ENCODE measurements at regions not wholly inside any gene's neighbourhood (a gene's known extent, or its start where the extent isn't known, plus 50 kb on each side); places are given as distances from the start of the nearest gene placed in this dataset.

DNA sequence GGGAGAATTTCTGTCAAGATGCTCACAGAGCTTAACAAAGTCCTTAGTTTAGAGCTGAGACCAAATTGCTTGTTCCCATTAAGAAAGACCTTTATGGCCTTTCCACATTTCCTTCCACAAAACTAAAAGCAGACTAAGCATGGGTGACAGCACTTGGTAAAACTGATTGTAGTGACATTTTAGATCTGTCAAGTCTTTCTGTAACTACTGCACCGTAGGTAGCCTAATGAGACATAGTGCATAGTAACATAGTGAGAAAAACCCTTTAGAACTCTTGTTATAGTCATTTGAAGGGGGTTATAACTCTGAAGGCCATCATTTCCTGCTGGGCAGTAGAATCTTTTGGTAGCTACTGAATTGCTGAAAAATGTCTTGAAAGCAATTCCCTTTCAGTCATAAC is 990.9 kb upstream of the CNTN5 start:
- Histone ChIP-seq H3K9me3 (ENCODE audit: insufficient read depth, low read depth) (no peaks in the 10 kb centered on the region), H3K79me2 (ENCODE audit: low read depth) (no peaks in the 10 kb centered on the region), H4K20me1 (ENCODE audit: insufficient read depth) (no peaks in the 10 kb centered on the region), H3K4me2 (no peak overlapping the region), H3K9me2 (ENCODE audit: insufficient read depth) (no peaks in the 10 kb centered on the region), H3K36me3 (ENCODE audit: low read depth) (no peaks in the 10 kb centered on the region), H3K27me3 (ENCODE audit: insufficient read depth, low read depth) (no peaks in the 10 kb centered on the region), H3K27ac (no peak overlapping the region), H3K4me1 (replicated peaks; ENCODE audit: insufficient read depth) (no peaks in the 10 kb centered on the region), H3K4me3 (no peak overlapping the region), H2AFZ (no peak overlapping the region), H3F3A (ENCODE audit: insufficient read depth, low read depth) (no peaks in the 10 kb centered on the region)
- TF ChIP-seq, protein P1, sequence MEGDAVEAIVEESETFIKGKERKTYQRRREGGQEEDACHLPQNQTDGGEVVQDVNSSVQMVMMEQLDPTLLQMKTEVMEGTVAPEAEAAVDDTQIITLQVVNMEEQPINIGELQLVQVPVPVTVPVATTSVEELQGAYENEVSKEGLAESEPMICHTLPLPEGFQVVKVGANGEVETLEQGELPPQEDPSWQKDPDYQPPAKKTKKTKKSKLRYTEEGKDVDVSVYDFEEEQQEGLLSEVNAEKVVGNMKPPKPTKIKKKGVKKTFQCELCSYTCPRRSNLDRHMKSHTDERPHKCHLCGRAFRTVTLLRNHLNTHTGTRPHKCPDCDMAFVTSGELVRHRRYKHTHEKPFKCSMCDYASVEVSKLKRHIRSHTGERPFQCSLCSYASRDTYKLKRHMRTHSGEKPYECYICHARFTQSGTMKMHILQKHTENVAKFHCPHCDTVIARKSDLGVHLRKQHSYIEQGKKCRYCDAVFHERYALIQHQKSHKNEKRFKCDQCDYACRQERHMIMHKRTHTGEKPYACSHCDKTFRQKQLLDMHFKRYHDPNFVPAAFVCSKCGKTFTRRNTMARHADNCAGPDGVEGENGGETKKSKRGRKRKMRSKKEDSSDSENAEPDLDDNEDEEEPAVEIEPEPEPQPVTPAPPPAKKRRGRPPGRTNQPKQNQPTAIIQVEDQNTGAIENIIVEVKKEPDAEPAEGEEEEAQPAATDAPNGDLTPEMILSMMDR (conservative IDR thresholded peaks at IDR 0.05): no peak
- no peak for TF ChIP-seq EZH2 (IDR thresholded peaks at IDR 0.05; ENCODE audit: low read depth)
- CTCF ChIA-PET: no interaction called here
- no peak for DNase-seq
- BruUV-seq (replicated peaks): no TSS peak
- POLR2A ChIA-PET (ENCODE audit: unreplicated experiment): no interaction called here
- intact Hi-C loops (cut with micrococcal nuclease; ENCODE audit: unreplicated experiment): no loop called here

DNA sequence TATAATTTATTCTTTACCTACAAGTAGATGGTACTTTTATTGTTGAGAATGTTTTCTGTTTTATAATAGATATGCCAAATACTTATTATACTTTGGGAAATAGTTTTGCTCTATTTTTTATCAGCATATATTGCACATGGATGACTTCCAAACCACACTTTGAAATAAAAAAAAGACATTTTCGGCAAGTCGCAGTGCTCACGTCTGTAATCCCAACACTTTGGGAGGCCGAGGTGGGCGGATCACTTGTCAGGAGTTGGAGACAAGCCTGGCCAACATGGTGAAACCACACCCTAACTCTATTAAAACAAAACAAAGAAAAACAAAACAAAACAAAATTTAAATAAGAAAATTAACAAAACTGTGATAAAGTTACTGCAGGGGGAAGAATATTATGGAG is 983.9 kb upstream of the CNTN5 start:
- H2AFZ ChIP-seq: no peak overlapping the region
- ChIA-PET CTCF (no interaction called here), POLR2A (ENCODE audit: unreplicated experiment) (no interaction called here)
- H3F3A ChIP-seq (ENCODE audit: insufficient read depth, low read depth): no peaks in the 10 kb centered on the region
- H3K4me2 ChIP-seq: no peak overlapping the region
- no peaks in the 10 kb centered on the region for H3K36me3 ChIP-seq (ENCODE audit: low read depth)
- no peaks in the 10 kb centered on the region for H3K9me2 ChIP-seq (ENCODE audit: insufficient read depth)
- TF ChIP-seq, protein P1 (conservative IDR thresholded peaks at IDR 0.05): no peak
- no peak for TF ChIP-seq EZH2 (IDR thresholded peaks at IDR 0.05; ENCODE audit: low read depth)
- no peaks in the 10 kb centered on the region for H3K79me2 ChIP-seq (ENCODE audit: low read depth)
- no peak overlapping the region for H3K27ac ChIP-seq
- no peak overlapping the region for H3K4me3 ChIP-seq
- BruUV-seq (replicated peaks): no TSS peak
- DNase-seq: no peak
- H3K4me1 ChIP-seq (replicated peaks; ENCODE audit: insufficient read depth): no peaks in the 10 kb centered on the region
- no peaks in the 10 kb centered on the region for H3K9me3 ChIP-seq (ENCODE audit: insufficient read depth, low read depth)
- no peaks in the 10 kb centered on the region for H4K20me1 ChIP-seq (ENCODE audit: insufficient read depth)
- intact Hi-C loops (cut with micrococcal nuclease; ENCODE audit: unreplicated experiment): no loop called here
- no peaks in the 10 kb centered on the region for H3K27me3 ChIP-seq (ENCODE audit: insufficient read depth, low read depth)

DNA sequence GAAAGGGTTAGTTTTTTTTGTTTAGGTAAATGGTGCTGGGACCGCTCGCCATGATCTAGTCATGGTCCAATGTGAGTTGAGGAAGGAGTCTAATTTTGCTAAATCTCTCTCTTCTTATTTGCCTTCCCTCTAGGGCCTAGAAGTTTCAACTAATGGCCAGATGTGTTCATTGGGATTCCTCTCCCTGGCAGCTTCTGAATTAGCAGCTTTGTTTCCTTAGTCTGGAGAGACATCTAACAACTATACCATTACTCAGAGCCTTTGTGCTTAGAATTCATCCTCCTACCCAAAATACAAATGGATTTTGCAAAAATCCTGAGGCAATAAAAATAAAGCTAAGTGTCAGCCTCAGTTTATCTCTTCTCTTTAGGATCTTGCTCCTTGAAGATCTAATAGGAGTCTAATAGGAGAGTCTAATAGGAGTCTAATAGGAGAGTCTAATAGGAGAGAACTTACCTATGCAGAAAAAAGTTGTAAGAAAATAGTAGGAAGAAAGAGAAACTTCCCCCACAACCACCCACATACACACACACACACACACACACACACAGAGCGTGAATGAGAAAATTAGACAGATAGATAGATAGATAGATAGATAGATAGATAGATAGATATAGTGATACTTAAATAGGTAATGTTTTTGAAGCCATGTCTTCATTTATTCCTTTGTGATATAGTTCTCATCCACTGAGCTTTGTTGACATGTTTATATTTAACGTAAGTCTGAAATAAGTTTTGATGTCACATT is 980.5 kb upstream of the CNTN5 start:
- Histone ChIP-seq H3K27ac (no peak overlapping the region), H3K36me3 (ENCODE audit: low read depth) (no peaks in the 10 kb centered on the region), H4K20me1 (ENCODE audit: insufficient read depth) (no peaks in the 10 kb centered on the region), H3K79me2 (ENCODE audit: low read depth) (no peaks in the 10 kb centered on the region), H3K4me3 (no peak overlapping the region), H3K4me1 (replicated peaks; ENCODE audit: insufficient read depth) (no peaks in the 10 kb centered on the region), H3K9me2 (ENCODE audit: insufficient read depth) (no peaks in the 10 kb centered on the region), H3K9me3 (ENCODE audit: insufficient read depth, low read depth) (no peaks in the 10 kb centered on the region), H3F3A (ENCODE audit: insufficient read depth, low read depth) (no peaks in the 10 kb centered on the region), H2AFZ (no peak overlapping the region), H3K27me3 (ENCODE audit: insufficient read depth, low read depth) (no peaks in the 10 kb centered on the region), H3K4me2 (no peak overlapping the region)
- intact Hi-C loops (cut with micrococcal nuclease; ENCODE audit: unreplicated experiment): no loop called here
- no TSS peak for BruUV-seq (replicated peaks)
- ChIA-PET POLR2A (ENCODE audit: unreplicated experiment) (no interaction called here), CTCF (no interaction called here)
- DNase-seq: peak in 1 of 2 experiments; percentile 6
- no peak for TF ChIP-seq EZH2 (IDR thresholded peaks at IDR 0.05; ENCODE audit: low read depth)
- TF ChIP-seq, protein P1 (conservative IDR thresholded peaks at IDR 0.05): no peak

Data from PC-9 (cell line).